ENCODE measurements at regions not wholly inside any gene's neighbourhood (a gene's known extent, or its start where the extent isn't known, plus 50 kb on each side); places are given as distances from the start of the nearest gene placed in this dataset.

- TF ChIP-seq CTCF (IDR thresholded peaks at IDR 0.05) (no peak), EP300 (IDR thresholded peaks at IDR 0.05) (no peak), POLR2A (IDR thresholded peaks at IDR 0.05) (no peak)
Observed at GRCh38 chr18:54777118-54777791, 51.0 kb upstream of the RAB27B start.

Measured in tibial nerve (tissue), 4 donors.